A549 (cell line): ENCODE measurements at regions not wholly inside any gene's neighbourhood (a gene's known extent, or its start where the extent isn't known, plus 50 kb on each side); places are given as distances from the start of the nearest gene placed in this dataset.

Experiments
- ATAC-seq, 2 experiments: fragments of 200-7000 bp in 1 of 2; fragments of >200 bp in 1 of 2; cut with Nextera tagmentation in 1 of 2; cut with Tn5 transposase in 1 of 2; 3 replicates each; pipeline versions ENCODE4 v1.8.0 to v1.9.1; 2018 to 2020; ENCODE audit warnings: mild to moderate bottlenecking in 1 of 2, moderate library complexity in 1 of 2
- CTCF ChIA-PET: fragments of 300-600 bp; sonication (Branson Sonifier 250); formaldehyde crosslinking; extraction: SDS; loops from one replicate; lab custom pipeline; 2021; ENCODE audit warnings: antibody characterized with exemption, inconsistent platforms; lab: Yijun Ruan, JAX
- POLR2A ChIA-PET: fragments of 350-600 bp; formaldehyde crosslinking; extraction: SDS; loops from one replicate; lab custom pipeline; 2021; ENCODE audit warnings: antibody characterized with exemption, inconsistent platforms; lab: Yijun Ruan, JAX
- DNase-seq, 2 experiments: peaks; one replicate each; pipeline versions ENCODE4 v3.0.0 to v3.0.0-alpha.2; 2011 to 2016; ENCODE audit warnings: low read depth in 1 of 2, low spot score in 1 of 2
- FAIRE-seq: peaks from 2 replicates; lab custom pipeline; 2011; peaks lifted over from hg19 to GRCh38; lab: Jason Lieb, UNC
- H3K27ac ChIP-seq, 2 experiments: fragments of >200 bp; sonication (Bioruptor Twin); formaldehyde crosslinking; 3 replicates each; pipeline ENCODE4 v1.5.1; 2016 to 2017
- H3K4me1 ChIP-seq: fragments of >200 bp; sonication (Bioruptor Twin); formaldehyde crosslinking; 3 replicates; pipeline ENCODE4 v1.6.1; 2016
- H3K4me2 ChIP-seq: fragments of >200 bp; sonication (Bioruptor Twin); formaldehyde crosslinking; 3 replicates; pipeline ENCODE4 v1.6.1; 2016
- H3K4me3 ChIP-seq: fragments of >200 bp; sonication (Bioruptor Twin); formaldehyde crosslinking; 3 replicates; pipeline ENCODE4 v1.5.1; 2016
- H3K9me3 ChIP-seq: fragments of >200 bp; sonication (Bioruptor Twin); formaldehyde crosslinking; 3 replicates; pipeline ENCODE4 v1.6.1; 2016
- BCL3 ChIP-seq: fragments of >200 bp; sonication (Bioruptor Twin); formaldehyde crosslinking; IDR thresholded peaks from 3 replicates; pipeline ENCODE4 v1.6.1; 2016
- CBX8 ChIP-seq: fragments of 200-600 bp; sonication (generic); IDR thresholded peaks from 2 replicates; pipeline ENCODE4 v1.6.1; 2016
- CHD2 ChIP-seq: fragments of 150-350 bp; IDR thresholded peaks from 2 replicates; pipeline ENCODE4 v1.6.1; 2014; ENCODE audit warnings: low read length; ENCODE audit not compliant: partially characterized antibody
- CHD4 ChIP-seq: fragments of 200-600 bp; sonication (generic); IDR thresholded peaks from 2 replicates; pipeline ENCODE4 v1.6.1; 2016; ENCODE audit warnings: antibody characterized with exemption, mild to moderate bottlenecking, borderline replicate concordance
- CTCF ChIP-seq: fragments of >200 bp; sonication (Bioruptor Twin); formaldehyde crosslinking; IDR thresholded peaks from 3 replicates; pipeline ENCODE4 v1.5.1; 2016
- EHF ChIP-seq: fragments of 250-450 bp; sonication (Bioruptor Pico); IDR thresholded peaks from 2 replicates; pipeline ENCODE4 v1.5.0; 2020; ENCODE audit warnings: mild to moderate bottlenecking
- EHMT2 ChIP-seq: fragments of 200-600 bp; sonication (generic); IDR thresholded peaks from 2 replicates; pipeline ENCODE4 v1.6.1; 2016; ENCODE audit warnings: antibody characterized with exemption, low read depth, mild to moderate bottlenecking, moderate library complexity
- FOSL2 ChIP-seq, 2 experiments: fragments of 450-650 bp in 1 of 2; fragments of >200 bp in 1 of 2; sonication (Bioruptor Twin) in 1 of 2; formaldehyde crosslinking; IDR thresholded peaks; 2 replicates each; pipeline versions ENCODE4 v1.5.0 to v1.6.1; 2016 to 2020; ENCODE audit warnings: mild to moderate bottlenecking in 1 of 2, moderate library complexity in 1 of 2
- HEYL ChIP-seq: fragments of 250-450 bp; sonication (Bioruptor Pico); IDR thresholded peaks from 2 replicates; pipeline ENCODE4 v1.8.0; 2021; ENCODE audit warnings: mild to moderate bottlenecking, moderate library complexity
- HOXA7 ChIP-seq: fragments of 250-450 bp; sonication (Bioruptor Pico); IDR thresholded peaks from 2 replicates; pipeline ENCODE4 v1.5.0; 2020; ENCODE audit warnings: mild to moderate bottlenecking, moderate library complexity
- HOXB13 ChIP-seq: fragments of 250-450 bp; sonication (Bioruptor Pico); IDR thresholded peaks from 2 replicates; pipeline ENCODE4 v1.5.0; 2020; ENCODE audit warnings: low read depth, mild to moderate bottlenecking, moderate library complexity
- JUNB ChIP-seq: fragments of >200 bp; sonication (Bioruptor Twin); formaldehyde crosslinking; IDR thresholded peaks from 2 replicates; pipeline ENCODE4 v1.6.1; 2016
- KDM5A ChIP-seq: fragments of 200-600 bp; sonication (generic); IDR thresholded peaks from 2 replicates; pipeline ENCODE4 v1.6.1; 2016; ENCODE audit warnings: antibody characterized with exemption, mild to moderate bottlenecking
- MAFK ChIP-seq: fragments of 450-650 bp; IDR thresholded peaks from 2 replicates; pipeline ENCODE4 v1.6.1; 2014; ENCODE audit not compliant: partially characterized antibody
- NFE2L2 ChIP-seq: fragments of 150-350 bp; conservative IDR thresholded peaks from 2 replicates; pipeline ENCODE4 v1.6.1; 2014; ENCODE audit warnings: low read length
- PHF8 ChIP-seq: fragments of 200-600 bp; sonication (generic); IDR thresholded peaks from 2 replicates; pipeline ENCODE4 v1.6.1; 2016; ENCODE audit warnings: low read depth, mild to moderate bottlenecking, antibody characterized with exemption, moderate library complexity, borderline replicate concordance
- RFX5 ChIP-seq: fragments of 450-650 bp; IDR thresholded peaks from 2 replicates; pipeline ENCODE4 v1.7.1; 2014; ENCODE audit warnings: antibody characterized with exemption, mild to moderate bottlenecking, moderate library complexity
- RNF2 ChIP-seq: fragments of 200-600 bp; sonication (generic); IDR thresholded peaks from 2 replicates; pipeline ENCODE4 v1.6.1; 2016; ENCODE audit warnings: low read depth, mild to moderate bottlenecking, antibody characterized with exemption, moderate library complexity, borderline replicate concordance
- ZNF302 ChIP-seq: fragments of 250-450 bp; sonication (Bioruptor Pico); IDR thresholded peaks from 2 replicates; pipeline ENCODE4 v1.9.0; 2021; ENCODE audit warnings: inconsistent platforms, mild to moderate bottlenecking, moderate library complexity
- ZSCAN20 ChIP-seq: fragments of 250-450 bp; sonication (Bioruptor Pico); IDR thresholded peaks from 2 replicates; pipeline ENCODE4 v1.8.0; 2022; ENCODE audit warnings: mild to moderate bottlenecking, moderate library complexity
- WGBS: methylation state at CpG from one replicate; pipeline ENCODE4 v1.1.6; 2017; ENCODE audit errors: missing lambda C conversion rate; 5-methylcytosine and 5-hydroxymethylcytosine counted together
- TF ChIP-seq, protein P1 (sequence below): fragments of 150-350 bp; IDR thresholded peaks from 2 replicates; pipeline ENCODE4 v1.6.1; 2014; ENCODE audit warnings: low read depth, mild to moderate bottlenecking, low read length
- TF ChIP-seq, protein P2 (sequence below): IDR thresholded peaks from 2 replicates; pipeline ENCODE4 v1.6.1; 2012; ENCODE audit warnings: low read depth, borderline replicate concordance

GRCh38 chr10:124236816-124237215, 143.4 kb upstream of the CHST15 start (continued):
- TF ChIP-seq CBX8 (no peak), ZSCAN20 (CRISPR knock-in tag) (no peak), PHF8 (no peak), RNF2 (no peak), BCL3 (no peak), NFE2L2 (no peak), CTCF (no peak)
- TF ChIP-seq, protein P1, sequence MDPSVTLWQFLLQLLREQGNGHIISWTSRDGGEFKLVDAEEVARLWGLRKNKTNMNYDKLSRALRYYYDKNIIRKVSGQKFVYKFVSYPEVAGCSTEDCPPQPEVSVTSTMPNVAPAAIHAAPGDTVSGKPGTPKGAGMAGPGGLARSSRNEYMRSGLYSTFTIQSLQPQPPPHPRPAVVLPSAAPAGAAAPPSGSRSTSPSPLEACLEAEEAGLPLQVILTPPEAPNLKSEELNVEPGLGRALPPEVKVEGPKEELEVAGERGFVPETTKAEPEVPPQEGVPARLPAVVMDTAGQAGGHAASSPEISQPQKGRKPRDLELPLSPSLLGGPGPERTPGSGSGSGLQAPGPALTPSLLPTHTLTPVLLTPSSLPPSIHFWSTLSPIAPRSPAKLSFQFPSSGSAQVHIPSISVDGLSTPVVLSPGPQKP = no peak

DNA sequence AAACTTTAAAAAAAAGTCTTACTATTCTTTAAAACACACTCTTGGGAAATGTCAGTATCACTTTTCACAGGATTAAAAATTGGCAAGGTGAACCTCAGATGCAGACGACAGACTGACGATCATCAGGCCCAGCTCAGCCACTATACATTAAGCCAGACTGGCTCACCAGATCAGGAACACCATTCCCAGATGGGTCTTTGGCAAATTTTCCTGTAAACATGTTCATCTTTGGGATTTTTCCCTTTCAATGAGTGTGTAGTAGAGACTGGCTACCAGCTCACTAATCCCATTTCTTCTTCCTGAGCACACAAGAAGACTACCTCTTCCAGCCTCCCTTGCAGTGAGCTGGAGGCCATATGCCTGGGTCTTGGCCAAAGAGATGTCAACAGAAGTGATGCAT, 142.7 kb upstream of the CHST15 start:
- ChIA-PET CTCF (interaction anchor here (1.1 kb wide), 1 partner anchor 18 kb away, joined by 5 read pairs; no protein-coding TSS in a partner anchor), POLR2A (no interaction called here)
- DNase-seq = no peak
- Histone ChIP-seq H3K9me3 (no peaks in the 10 kb centered on the region), H3K27ac (no peak overlapping the region), H3K4me3 (no peak overlapping the region), H3K4me1 (no peaks in the 10 kb centered on the region), H3K4me2 (no peak overlapping the region)
- FAIRE-seq = no peak
- no peak for ATAC-seq
- 75% methylated on average over 2 of the region's 2 CpGs for WGBS
- TF ChIP-seq EHF (CRISPR knock-in tag) (no peak), HEYL (CRISPR knock-in tag) (no peak), KDM5A (no peak), JUNB (no peak)
- TF ChIP-seq, all 56 proteins: peak for 0

GRCh38 chr10:124235232-124235631, 141.8 kb upstream of the CHST15 start:
- ATAC-seq = no peak
- Histone ChIP-seq H3K27ac (no peak overlapping the region), H3K4me1 (no peaks in the 10 kb centered on the region), H3K4me2 (no peak overlapping the region), H3K4me3 (no peak overlapping the region), H3K9me3 (no peaks in the 10 kb centered on the region; the same call in 2 of the 3 replicates)
- TF ChIP-seq, protein P2, sequence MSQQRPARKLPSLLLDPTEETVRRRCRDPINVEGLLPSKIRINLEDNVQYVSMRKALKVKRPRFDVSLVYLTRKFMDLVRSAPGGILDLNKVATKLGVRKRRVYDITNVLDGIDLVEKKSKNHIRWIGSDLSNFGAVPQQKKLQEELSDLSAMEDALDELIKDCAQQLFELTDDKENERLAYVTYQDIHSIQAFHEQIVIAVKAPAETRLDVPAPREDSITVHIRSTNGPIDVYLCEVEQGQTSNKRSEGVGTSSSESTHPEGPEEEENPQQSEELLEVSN = no peak
- no peak for TF ChIP-seq HOXA7 (CRISPR knock-in tag)
- no peak for TF ChIP-seq EHMT2
- TF ChIP-seq HOXB13 (CRISPR knock-in tag) = no peak
- no peak for TF ChIP-seq JUNB
- no peak for TF ChIP-seq CHD4
- TF ChIP-seq ZNF302 = no peak
- TF ChIP-seq CHD2 = no peak
- TF ChIP-seq CBX8 = no peak
- TF ChIP-seq MAFK = no peak
- TF ChIP-seq RFX5 = no peak
- no peak for TF ChIP-seq KDM5A
- TF ChIP-seq FOSL2 (IDR thresholded peaks at IDR 0.05) = no peak
- TF ChIP-seq FOSL2 (CRISPR knock-in tag; IDR thresholded peaks at IDR 0.05) = no peak
- ChIA-PET CTCF (no interaction called here), POLR2A (no interaction called here)
- no peak for FAIRE-seq
- DNase-seq = no peak
- 73% methylated on average over 5 of the region's 5 CpGs for WGBS
